H1 (cell line): ENCODE measurements at regions not wholly inside any gene's neighbourhood (a gene's known extent, or its start where the extent isn't known, plus 50 kb on each side); places are given as distances from the start of the nearest gene placed in this dataset.

Experiments used
- CHD7 ChIP-seq: fragments of 300-600 bp; sonication (generic); IDR thresholded peaks from 2 replicates; pipeline ENCODE4 v1.7.1; 2012; ENCODE audit warnings: low read length, moderate library complexity, mild to moderate bottlenecking, inconsistent platforms; ENCODE audit not compliant: insufficient replicate concordance
- E2F6 ChIP-seq: IDR thresholded peaks from 2 replicates; pipeline ENCODE4 v1.6.1; 2012; ENCODE audit warnings: inconsistent platforms
- FOSL1 ChIP-seq: IDR thresholded peaks from 2 replicates; pipeline ENCODE4 v1.6.1; 2011; ENCODE audit warnings: mild to moderate bottlenecking, low read depth, low read length, moderate library complexity; ENCODE audit not compliant: insufficient read depth
- NRF1 ChIP-seq: IDR thresholded peaks from 2 replicates; pipeline ENCODE4 v1.6.1; 2011; ENCODE audit warnings: mild to moderate bottlenecking, low read depth, low read length, improper control_type of control experiment
- RBBP5 ChIP-seq: IDR thresholded peaks from 2 replicates; pipeline ENCODE4 v1.7.1; 2012; ENCODE audit warnings: low read depth, mild to moderate bottlenecking, inconsistent platforms, low read length, moderate library complexity, borderline replicate concordance
- RXRA ChIP-seq: IDR thresholded peaks from 2 replicates; pipeline ENCODE4 v1.6.1; 2011; ENCODE audit warnings: low read depth, mild to moderate bottlenecking, low read length, moderate library complexity; ENCODE audit not compliant: insufficient read depth
- SIN3A ChIP-seq, 2 experiments: IDR thresholded peaks in 1 of 2; conservative IDR thresholded peaks in 1 of 2; 2 replicates each; pipeline ENCODE4 v1.6.1; 2011 to 2012; ENCODE audit warnings: low read length in 2 of 2, improper control_type of control experiment in 1 of 2, low read depth in 1 of 2, mild to moderate bottlenecking in 1 of 2
- TBP ChIP-seq: IDR thresholded peaks from 2 replicates; pipeline ENCODE4 v1.6.1; 2011; ENCODE audit warnings: low read depth, low read length, improper control_type of control experiment

DNA sequence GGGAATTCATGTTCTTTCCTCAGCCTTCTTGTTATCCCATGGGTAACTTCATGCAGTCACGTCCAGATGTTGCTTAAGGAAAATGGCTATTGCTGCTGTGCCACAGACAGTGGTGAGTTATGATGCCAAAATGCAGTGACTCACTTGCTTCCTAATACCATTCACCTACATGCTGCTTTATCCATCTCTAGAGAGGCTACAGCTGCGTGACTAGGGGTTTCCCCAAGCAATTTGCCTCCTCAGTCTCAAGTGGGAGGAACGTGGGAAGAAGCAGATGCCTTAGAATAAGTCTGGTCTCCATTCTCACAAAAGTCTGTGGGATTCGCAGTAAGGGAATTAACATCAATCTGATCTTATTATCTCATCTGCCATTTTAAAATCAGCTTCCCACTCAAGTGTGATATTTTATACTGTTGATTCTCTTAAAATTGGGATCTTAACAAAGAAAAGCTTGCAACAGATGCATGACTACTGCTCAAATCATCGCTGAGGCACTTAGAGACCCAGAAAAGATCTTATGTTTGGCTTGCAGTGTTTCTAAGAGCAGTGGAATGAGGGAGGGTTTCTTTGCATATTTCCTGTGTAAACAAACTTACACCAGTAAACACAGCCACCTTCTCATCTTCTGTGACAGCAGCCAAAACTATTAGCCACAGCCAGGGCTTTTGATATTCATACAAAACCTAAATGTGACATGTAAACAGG is 62.0 kb upstream of the ACP3 start (continued):
- TF ChIP-seq CHD7, result no peak
- TF ChIP-seq E2F6, result no peak
- TF ChIP-seq RBBP5, result no peak
- no peak for TF ChIP-seq TBP
- TF ChIP-seq RXRA, result no peak
- no peak for TF ChIP-seq FOSL1
- no peak for TF ChIP-seq NRF1
- TF ChIP-seq SIN3A (conservative IDR thresholded peaks at IDR 0.05 in 1 of 2, IDR thresholded peaks at IDR 0.05 in 1 of 2; ENCODE audit: low read depth in 1 of 2, low read length in 2 of 2), result no peak
- TF ChIP-seq, all 59 proteins: peak for 0
